ENCODE measurements at regions not wholly inside any gene's neighbourhood (a gene's known extent, or its start where the extent isn't known, plus 50 kb on each side); places are given as distances from the start of the nearest gene placed in this dataset.

DNA sequence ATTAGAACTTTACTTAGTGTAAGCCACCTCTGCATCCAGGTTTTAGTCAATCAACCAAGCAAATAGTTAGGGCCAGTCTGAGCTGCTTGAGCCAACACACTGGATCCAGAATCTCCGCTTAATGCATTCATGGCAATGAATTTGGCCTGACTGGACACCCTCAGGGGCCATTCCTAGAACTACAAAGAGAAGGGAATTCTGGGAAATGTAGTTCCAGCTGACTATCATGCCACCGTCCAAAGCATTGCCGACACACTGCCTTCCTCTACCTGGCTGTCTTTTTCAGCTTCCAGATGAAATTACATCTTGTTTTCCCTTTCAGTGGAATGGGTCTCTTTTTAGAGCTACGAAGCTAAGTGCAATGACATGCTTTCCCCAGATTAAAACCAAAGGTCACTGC is 163.0 kb upstream of the IGSF21 start:
- TF ChIP-seq, protein P1, sequence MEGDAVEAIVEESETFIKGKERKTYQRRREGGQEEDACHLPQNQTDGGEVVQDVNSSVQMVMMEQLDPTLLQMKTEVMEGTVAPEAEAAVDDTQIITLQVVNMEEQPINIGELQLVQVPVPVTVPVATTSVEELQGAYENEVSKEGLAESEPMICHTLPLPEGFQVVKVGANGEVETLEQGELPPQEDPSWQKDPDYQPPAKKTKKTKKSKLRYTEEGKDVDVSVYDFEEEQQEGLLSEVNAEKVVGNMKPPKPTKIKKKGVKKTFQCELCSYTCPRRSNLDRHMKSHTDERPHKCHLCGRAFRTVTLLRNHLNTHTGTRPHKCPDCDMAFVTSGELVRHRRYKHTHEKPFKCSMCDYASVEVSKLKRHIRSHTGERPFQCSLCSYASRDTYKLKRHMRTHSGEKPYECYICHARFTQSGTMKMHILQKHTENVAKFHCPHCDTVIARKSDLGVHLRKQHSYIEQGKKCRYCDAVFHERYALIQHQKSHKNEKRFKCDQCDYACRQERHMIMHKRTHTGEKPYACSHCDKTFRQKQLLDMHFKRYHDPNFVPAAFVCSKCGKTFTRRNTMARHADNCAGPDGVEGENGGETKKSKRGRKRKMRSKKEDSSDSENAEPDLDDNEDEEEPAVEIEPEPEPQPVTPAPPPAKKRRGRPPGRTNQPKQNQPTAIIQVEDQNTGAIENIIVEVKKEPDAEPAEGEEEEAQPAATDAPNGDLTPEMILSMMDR (IDR thresholded peaks at IDR 0.05; ENCODE audit: low read length), result no peak
- no peak for TF ChIP-seq EZH2 (IDR thresholded peaks at IDR 0.05; ENCODE audit: borderline replicate concordance, low read length)

Data from OCI-LY1 (cell line).